ENCODE measurements at regions not wholly inside any gene's neighbourhood (a gene's known extent, or its start where the extent isn't known, plus 50 kb on each side); places are given as distances from the start of the nearest gene placed in this dataset.

- TF ChIP-seq, protein P1, sequence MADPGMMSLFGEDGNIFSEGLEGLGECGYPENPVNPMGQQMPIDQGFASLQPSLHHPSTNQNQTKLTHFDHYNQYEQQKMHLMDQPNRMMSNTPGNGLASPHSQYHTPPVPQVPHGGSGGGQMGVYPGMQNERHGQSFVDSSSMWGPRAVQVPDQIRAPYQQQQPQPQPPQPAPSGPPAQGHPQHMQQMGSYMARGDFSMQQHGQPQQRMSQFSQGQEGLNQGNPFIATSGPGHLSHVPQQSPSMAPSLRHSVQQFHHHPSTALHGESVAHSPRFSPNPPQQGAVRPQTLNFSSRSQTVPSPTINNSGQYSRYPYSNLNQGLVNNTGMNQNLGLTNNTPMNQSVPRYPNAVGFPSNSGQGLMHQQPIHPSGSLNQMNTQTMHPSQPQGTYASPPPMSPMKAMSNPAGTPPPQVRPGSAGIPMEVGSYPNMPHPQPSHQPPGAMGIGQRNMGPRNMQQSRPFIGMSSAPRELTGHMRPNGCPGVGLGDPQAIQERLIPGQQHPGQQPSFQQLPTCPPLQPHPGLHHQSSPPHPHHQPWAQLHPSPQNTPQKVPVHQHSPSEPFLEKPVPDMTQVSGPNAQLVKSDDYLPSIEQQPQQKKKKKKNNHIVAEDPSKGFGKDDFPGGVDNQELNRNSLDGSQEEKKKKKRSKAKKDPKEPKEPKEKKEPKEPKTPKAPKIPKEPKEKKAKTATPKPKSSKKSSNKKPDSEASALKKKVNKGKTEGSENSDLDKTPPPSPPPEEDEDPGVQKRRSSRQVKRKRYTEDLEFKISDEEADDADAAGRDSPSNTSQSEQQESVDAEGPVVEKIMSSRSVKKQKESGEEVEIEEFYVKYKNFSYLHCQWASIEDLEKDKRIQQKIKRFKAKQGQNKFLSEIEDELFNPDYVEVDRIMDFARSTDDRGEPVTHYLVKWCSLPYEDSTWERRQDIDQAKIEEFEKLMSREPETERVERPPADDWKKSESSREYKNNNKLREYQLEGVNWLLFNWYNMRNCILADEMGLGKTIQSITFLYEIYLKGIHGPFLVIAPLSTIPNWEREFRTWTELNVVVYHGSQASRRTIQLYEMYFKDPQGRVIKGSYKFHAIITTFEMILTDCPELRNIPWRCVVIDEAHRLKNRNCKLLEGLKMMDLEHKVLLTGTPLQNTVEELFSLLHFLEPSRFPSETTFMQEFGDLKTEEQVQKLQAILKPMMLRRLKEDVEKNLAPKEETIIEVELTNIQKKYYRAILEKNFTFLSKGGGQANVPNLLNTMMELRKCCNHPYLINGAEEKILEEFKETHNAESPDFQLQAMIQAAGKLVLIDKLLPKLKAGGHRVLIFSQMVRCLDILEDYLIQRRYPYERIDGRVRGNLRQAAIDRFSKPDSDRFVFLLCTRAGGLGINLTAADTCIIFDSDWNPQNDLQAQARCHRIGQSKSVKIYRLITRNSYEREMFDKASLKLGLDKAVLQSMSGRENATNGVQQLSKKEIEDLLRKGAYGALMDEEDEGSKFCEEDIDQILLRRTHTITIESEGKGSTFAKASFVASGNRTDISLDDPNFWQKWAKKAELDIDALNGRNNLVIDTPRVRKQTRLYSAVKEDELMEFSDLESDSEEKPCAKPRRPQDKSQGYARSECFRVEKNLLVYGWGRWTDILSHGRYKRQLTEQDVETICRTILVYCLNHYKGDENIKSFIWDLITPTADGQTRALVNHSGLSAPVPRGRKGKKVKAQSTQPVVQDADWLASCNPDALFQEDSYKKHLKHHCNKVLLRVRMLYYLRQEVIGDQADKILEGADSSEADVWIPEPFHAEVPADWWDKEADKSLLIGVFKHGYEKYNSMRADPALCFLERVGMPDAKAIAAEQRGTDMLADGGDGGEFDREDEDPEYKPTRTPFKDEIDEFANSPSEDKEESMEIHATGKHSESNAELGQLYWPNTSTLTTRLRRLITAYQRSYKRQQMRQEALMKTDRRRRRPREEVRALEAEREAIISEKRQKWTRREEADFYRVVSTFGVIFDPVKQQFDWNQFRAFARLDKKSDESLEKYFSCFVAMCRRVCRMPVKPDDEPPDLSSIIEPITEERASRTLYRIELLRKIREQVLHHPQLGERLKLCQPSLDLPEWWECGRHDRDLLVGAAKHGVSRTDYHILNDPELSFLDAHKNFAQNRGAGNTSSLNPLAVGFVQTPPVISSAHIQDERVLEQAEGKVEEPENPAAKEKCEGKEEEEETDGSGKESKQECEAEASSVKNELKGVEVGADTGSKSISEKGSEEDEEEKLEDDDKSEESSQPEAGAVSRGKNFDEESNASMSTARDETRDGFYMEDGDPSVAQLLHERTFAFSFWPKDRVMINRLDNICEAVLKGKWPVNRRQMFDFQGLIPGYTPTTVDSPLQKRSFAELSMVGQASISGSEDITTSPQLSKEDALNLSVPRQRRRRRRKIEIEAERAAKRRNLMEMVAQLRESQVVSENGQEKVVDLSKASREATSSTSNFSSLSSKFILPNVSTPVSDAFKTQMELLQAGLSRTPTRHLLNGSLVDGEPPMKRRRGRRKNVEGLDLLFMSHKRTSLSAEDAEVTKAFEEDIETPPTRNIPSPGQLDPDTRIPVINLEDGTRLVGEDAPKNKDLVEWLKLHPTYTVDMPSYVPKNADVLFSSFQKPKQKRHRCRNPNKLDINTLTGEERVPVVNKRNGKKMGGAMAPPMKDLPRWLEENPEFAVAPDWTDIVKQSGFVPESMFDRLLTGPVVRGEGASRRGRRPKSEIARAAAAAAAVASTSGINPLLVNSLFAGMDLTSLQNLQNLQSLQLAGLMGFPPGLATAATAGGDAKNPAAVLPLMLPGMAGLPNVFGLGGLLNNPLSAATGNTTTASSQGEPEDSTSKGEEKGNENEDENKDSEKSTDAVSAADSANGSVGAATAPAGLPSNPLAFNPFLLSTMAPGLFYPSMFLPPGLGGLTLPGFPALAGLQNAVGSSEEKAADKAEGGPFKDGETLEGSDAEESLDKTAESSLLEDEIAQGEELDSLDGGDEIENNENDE (IDR thresholded peaks at IDR 0.05; ENCODE audit: insufficient replicate concordance, low read length), result no peak
- TF ChIP-seq, protein P2, sequence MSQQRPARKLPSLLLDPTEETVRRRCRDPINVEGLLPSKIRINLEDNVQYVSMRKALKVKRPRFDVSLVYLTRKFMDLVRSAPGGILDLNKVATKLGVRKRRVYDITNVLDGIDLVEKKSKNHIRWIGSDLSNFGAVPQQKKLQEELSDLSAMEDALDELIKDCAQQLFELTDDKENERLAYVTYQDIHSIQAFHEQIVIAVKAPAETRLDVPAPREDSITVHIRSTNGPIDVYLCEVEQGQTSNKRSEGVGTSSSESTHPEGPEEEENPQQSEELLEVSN (IDR thresholded peaks at IDR 0.05), result no peak
- TF ChIP-seq PHF8 (conservative IDR thresholded peaks at IDR 0.05; ENCODE audit: low read depth, low read length), result no peak
- TF ChIP-seq CEBPB (IDR thresholded peaks at IDR 0.05; ENCODE audit: low read depth, low read length), result no peak
- TF ChIP-seq POLR2A (IDR thresholded peaks at IDR 0.05; ENCODE audit: control extremely low read depth in 1 of 2, low read depth in 2 of 2, low read length in 2 of 2), result no peak
- TF ChIP-seq KDM1A (IDR thresholded peaks at IDR 0.05; ENCODE audit: borderline replicate concordance, low read length), result no peak
- TF ChIP-seq SUZ12 (IDR thresholded peaks at IDR 0.05; ENCODE audit: low read length), result no peak
Observed at GRCh38 chr3:3648988-3649679, 150.1 kb upstream of the LRRN1 start (continued).

Data from H1 (cell line).